SKM-1 treated with dmso at 0.1 percent for 144 hours (cell line): ENCODE measurements at regions not wholly inside any gene's neighbourhood (a gene's known extent, or its start where the extent isn't known, plus 50 kb on each side); places are given as distances from the start of the nearest gene placed in this dataset.
"Not testable (repeated sequence)": the region's sequence is repeated elsewhere in the genome, so short reads cannot be mapped to it uniquely, and the experiment has no call there.

Source experiments
- DNase-seq: peaks from one replicate; lab custom pipeline; 2025; ENCODE audit not compliant: unreplicated experiment; lab: John Stamatoyannopoulos, UW

- DNase-seq, result peak; percentile 21
These were observed 187.7 kb upstream of the NUDT10 start for GRCh38 chrX:51144828-51145442.

GRCh38 chrX:51148848-51149247 lies 183.8 kb upstream of the NUDT10 start:
- no peak for DNase-seq

- no peak for DNase-seq
These were observed 180.9 kb upstream of the NUDT10 start for GRCh38 chrX:51151734-51152133.

- DNase-seq, result no peak
These were observed 177.5 kb upstream of the NUDT10 start for GRCh38 chrX:51155157-51155556.

- no peak for DNase-seq
These were observed 177.1 kb upstream of the NUDT10 start for GRCh38 chrX:51155566-51155965.

- no peak for DNase-seq
These were observed 174.4 kb upstream of the NUDT10 start for GRCh38 chrX:51158231-51158630.

GRCh38 chrX:51159378-51159777 lies 173.2 kb upstream of the NUDT10 start:
- DNase-seq, result not testable (repeated sequence)

- DNase-seq, result no peak
These were observed 168.9 kb upstream of the NUDT10 start for GRCh38 chrX:51163730-51164129.

GRCh38 chrX:51178356-51178900 lies 154.2 kb upstream of the NUDT10 start:
- DNase-seq, result not testable (repeated sequence)

GRCh38 chrX:51179805-51180204 lies 152.8 kb upstream of the NUDT10 start:
- not testable (repeated sequence) for DNase-seq

GRCh38 chrX:51182545-51182944 lies 150.1 kb upstream of the NUDT10 start:
- DNase-seq, result no peak

- DNase-seq, result no peak
These were observed 140.5 kb upstream of the NUDT10 start for GRCh38 chrX:51192104-51192503.

GRCh38 chrX:51215266-51215665 lies 117.4 kb upstream of the NUDT10 start:
- no peak for DNase-seq

- no peak for DNase-seq
These were observed 116.8 kb upstream of the NUDT10 start for GRCh38 chrX:51215856-51216255.

GRCh38 chrX:51242212-51242611 lies 90.4 kb upstream of the NUDT10 start:
- DNase-seq, result no peak

- no peak for DNase-seq
These were observed 75.1 kb upstream of the NUDT10 start for GRCh38 chrX:51257490-51257889.

- not testable (repeated sequence) for DNase-seq
These were observed 70.4 kb upstream of the NUDT10 start for GRCh38 chrX:51262271-51262670.

- no peak for DNase-seq
These were observed 60.0 kb upstream of the NUDT10 start for GRCh38 chrX:51272638-51273037.

- no peak for DNase-seq
These were observed 50.8 kb upstream of the NUDT10 start for GRCh38 chrX:51281758-51282318.
